ENCODE measurements at regions not wholly inside any gene's neighbourhood (a gene's known extent, or its start where the extent isn't known, plus 50 kb on each side); places are given as distances from the start of the nearest gene placed in this dataset.

- no peak for FAIRE-seq
- DNase-seq (ENCODE audit: low read depth) = no peak
- Histone ChIP-seq H3K4me2 (ENCODE audit: low read length) (no peak overlapping the region), H4K20me1 (ENCODE audit: insufficient read depth, low read length) (no peaks in the 10 kb centered on the region), H3K9me3 (ENCODE audit: insufficient read depth, low read depth, low read length) (no peaks in the 10 kb centered on the region), H3K4me1 (ENCODE audit: insufficient read depth, low read length) (no peaks in the 10 kb centered on the region), H3K79me2 (ENCODE audit: insufficient read depth, low read length) (no peaks in the 10 kb centered on the region), H3K27me3 (ENCODE audit: insufficient read depth, low read length) (no peaks in the 10 kb centered on the region), H3K4me3 (ENCODE audit: insufficient read depth, low read depth, low read length) (no peak overlapping the region), H2AFZ (ENCODE audit: low read depth, low read length) (no peak overlapping the region), H3K36me3 (ENCODE audit: insufficient read depth, low read length) (no peaks in the 10 kb centered on the region), H3K27ac (ENCODE audit: low read depth, low read length) (no peak overlapping the region), H3K9ac (ENCODE audit: low read length) (no peak overlapping the region)
- Mint-ChIP-seq H3K4me1 (ENCODE audit: low read depth, unreplicated experiment) (no peaks in the 10 kb centered on the region), H3K36me3 (ENCODE audit: low read depth, unreplicated experiment) (peaks cover 1% of the 10 kb centered on the region), H3K27me3 (ENCODE audit: low read depth, unreplicated experiment) (no peaks in the 10 kb centered on the region), H3K27ac (ENCODE audit: unreplicated experiment) (no peak overlapping the region), H3K4me3 (ENCODE audit: unreplicated experiment) (no peak overlapping the region), H3K9me3 (ENCODE audit: unreplicated experiment) (no peaks in the 10 kb centered on the region)
- TF ChIP-seq CTCF (IDR thresholded peaks at IDR 0.05; ENCODE audit: insufficient read depth, low read depth, low read length) (no peak), EZH2 (IDR thresholded peaks at IDR 0.05; ENCODE audit: insufficient read depth, low read length) (no peak)
Observed at GRCh38 chr10:4635388-4635787, 190.6 kb upstream of the AKR1E2 start.

- H3K27me3 Mint-ChIP-seq (ENCODE audit: low read depth, unreplicated experiment) = no peaks in the 10 kb centered on the region
- H3K4me1 Mint-ChIP-seq (ENCODE audit: low read depth, unreplicated experiment) = no peaks in the 10 kb centered on the region
- H3K4me3 Mint-ChIP-seq (ENCODE audit: unreplicated experiment) = no peak overlapping the region
Observed at GRCh38 chr10:4633776-4634175, 192.2 kb upstream of the AKR1E2 start.

More at GRCh38 chr10:4633776-4634175, 192.2 kb upstream of the AKR1E2 start:
- H3K4me2 ChIP-seq (ENCODE audit: low read length) = no peak overlapping the region
- no peak overlapping the region for H3K27ac Mint-ChIP-seq (ENCODE audit: unreplicated experiment)
- no peak overlapping the region for H3K27ac ChIP-seq (ENCODE audit: low read depth, low read length)
- FAIRE-seq = no peak
- no peaks in the 10 kb centered on the region for H3K36me3 ChIP-seq (ENCODE audit: insufficient read depth, low read length)
- no peak overlapping the region for H3K4me3 ChIP-seq (ENCODE audit: insufficient read depth, low read depth, low read length)
- H3K4me1 ChIP-seq (ENCODE audit: insufficient read depth, low read length) = no peaks in the 10 kb centered on the region
- no peak for DNase-seq (ENCODE audit: low read depth)
- H3K27me3 ChIP-seq (ENCODE audit: insufficient read depth, low read length) = no peaks in the 10 kb centered on the region
- H2AFZ ChIP-seq (ENCODE audit: low read depth, low read length) = no peak overlapping the region
- no peak overlapping the region for H3K9ac ChIP-seq (ENCODE audit: low read length)
- H3K36me3 Mint-ChIP-seq (ENCODE audit: low read depth, unreplicated experiment) = peaks cover 1% of the 10 kb centered on the region
- H3K9me3 ChIP-seq (ENCODE audit: insufficient read depth, low read depth, low read length) = no peaks in the 10 kb centered on the region
- no peaks in the 10 kb centered on the region for H3K9me3 Mint-ChIP-seq (ENCODE audit: unreplicated experiment)
- no peaks in the 10 kb centered on the region for H4K20me1 ChIP-seq (ENCODE audit: insufficient read depth, low read length)
- no peaks in the 10 kb centered on the region for H3K79me2 ChIP-seq (ENCODE audit: insufficient read depth, low read length)
- TF ChIP-seq EZH2 (IDR thresholded peaks at IDR 0.05; ENCODE audit: insufficient read depth, low read length) = no peak
- no peak for TF ChIP-seq CTCF (IDR thresholded peaks at IDR 0.05; ENCODE audit: insufficient read depth, low read depth, low read length)
